ENCODE measurements at regions not wholly inside any gene's neighbourhood (a gene's known extent, or its start where the extent isn't known, plus 50 kb on each side); places are given as distances from the start of the nearest gene placed in this dataset.

DNA sequence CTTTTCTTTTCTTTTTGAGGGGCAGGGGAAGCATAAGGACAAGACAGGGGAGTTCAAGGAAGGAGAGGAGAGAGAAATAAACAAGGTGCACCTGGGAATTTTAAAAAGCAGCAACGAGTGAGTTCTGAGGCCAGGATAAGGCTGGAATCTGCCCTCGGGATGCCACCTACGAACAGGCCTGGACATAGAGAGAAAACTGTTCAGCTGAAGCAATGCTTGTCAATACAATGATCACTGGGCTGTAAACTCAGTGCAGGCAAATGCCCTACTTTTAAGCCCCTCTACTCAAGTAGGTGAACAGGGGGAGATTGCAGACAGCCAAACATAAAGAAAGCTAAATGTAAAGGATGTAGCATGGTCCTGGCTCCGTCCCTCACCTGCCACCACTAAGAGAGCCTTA, 330.5 kb downstream of the ETAA1 start:
- H3K9ac ChIP-seq (ENCODE audit: low read length) = no peak overlapping the region
- H3K4me3 ChIP-seq (ENCODE audit: low read length) = no peak overlapping the region
- no peaks in the 10 kb centered on the region for H3K9me2 ChIP-seq (ENCODE audit: insufficient read depth, low read length)
- no peaks in the 10 kb centered on the region for H4K20me1 ChIP-seq (ENCODE audit: insufficient read depth)
- H3K36me3 ChIP-seq (ENCODE audit: insufficient read depth, low read length) = no peaks in the 10 kb centered on the region
- H3K27ac ChIP-seq (ENCODE audit: low read length) = no peak overlapping the region
- no peaks in the 10 kb centered on the region for H3K79me2 ChIP-seq (replicated peaks; ENCODE audit: insufficient read depth, low read length)
- H3K27me3 ChIP-seq (ENCODE audit: insufficient read depth, low read depth, low read length) = no peaks in the 10 kb centered on the region
- no peaks in the 10 kb centered on the region for H3F3A ChIP-seq (ENCODE audit: insufficient read depth, low read length, poor library complexity, severe bottlenecking)
- TF ChIP-seq, protein P1, sequence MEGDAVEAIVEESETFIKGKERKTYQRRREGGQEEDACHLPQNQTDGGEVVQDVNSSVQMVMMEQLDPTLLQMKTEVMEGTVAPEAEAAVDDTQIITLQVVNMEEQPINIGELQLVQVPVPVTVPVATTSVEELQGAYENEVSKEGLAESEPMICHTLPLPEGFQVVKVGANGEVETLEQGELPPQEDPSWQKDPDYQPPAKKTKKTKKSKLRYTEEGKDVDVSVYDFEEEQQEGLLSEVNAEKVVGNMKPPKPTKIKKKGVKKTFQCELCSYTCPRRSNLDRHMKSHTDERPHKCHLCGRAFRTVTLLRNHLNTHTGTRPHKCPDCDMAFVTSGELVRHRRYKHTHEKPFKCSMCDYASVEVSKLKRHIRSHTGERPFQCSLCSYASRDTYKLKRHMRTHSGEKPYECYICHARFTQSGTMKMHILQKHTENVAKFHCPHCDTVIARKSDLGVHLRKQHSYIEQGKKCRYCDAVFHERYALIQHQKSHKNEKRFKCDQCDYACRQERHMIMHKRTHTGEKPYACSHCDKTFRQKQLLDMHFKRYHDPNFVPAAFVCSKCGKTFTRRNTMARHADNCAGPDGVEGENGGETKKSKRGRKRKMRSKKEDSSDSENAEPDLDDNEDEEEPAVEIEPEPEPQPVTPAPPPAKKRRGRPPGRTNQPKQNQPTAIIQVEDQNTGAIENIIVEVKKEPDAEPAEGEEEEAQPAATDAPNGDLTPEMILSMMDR (IDR thresholded peaks at IDR 0.05; ENCODE audit: poor library complexity, severe bottlenecking) = no peak
- TF ChIP-seq EP300 (conservative IDR thresholded peaks at IDR 0.05; ENCODE audit: poor library complexity, severe bottlenecking) (no peak), RAD21 (conservative IDR thresholded peaks at IDR 0.05) (no peak), EZH2 (IDR thresholded peaks at IDR 0.05; ENCODE audit: borderline replicate concordance, insufficient read depth, low read length, poor library complexity, severe bottlenecking) (no peak), POLR2AphosphoS5 (IDR thresholded peaks at IDR 0.05) (no peak), MXI1 (conservative IDR thresholded peaks at IDR 0.05; ENCODE audit: poor library complexity, severe bottlenecking) (no peak), TAF1 (IDR thresholded peaks at IDR 0.05; ENCODE audit: low read depth) (no peak), SMC3 (conservative IDR thresholded peaks at IDR 0.05; ENCODE audit: poor library complexity) (no peak)
- TF ChIP-seq, protein P2, sequence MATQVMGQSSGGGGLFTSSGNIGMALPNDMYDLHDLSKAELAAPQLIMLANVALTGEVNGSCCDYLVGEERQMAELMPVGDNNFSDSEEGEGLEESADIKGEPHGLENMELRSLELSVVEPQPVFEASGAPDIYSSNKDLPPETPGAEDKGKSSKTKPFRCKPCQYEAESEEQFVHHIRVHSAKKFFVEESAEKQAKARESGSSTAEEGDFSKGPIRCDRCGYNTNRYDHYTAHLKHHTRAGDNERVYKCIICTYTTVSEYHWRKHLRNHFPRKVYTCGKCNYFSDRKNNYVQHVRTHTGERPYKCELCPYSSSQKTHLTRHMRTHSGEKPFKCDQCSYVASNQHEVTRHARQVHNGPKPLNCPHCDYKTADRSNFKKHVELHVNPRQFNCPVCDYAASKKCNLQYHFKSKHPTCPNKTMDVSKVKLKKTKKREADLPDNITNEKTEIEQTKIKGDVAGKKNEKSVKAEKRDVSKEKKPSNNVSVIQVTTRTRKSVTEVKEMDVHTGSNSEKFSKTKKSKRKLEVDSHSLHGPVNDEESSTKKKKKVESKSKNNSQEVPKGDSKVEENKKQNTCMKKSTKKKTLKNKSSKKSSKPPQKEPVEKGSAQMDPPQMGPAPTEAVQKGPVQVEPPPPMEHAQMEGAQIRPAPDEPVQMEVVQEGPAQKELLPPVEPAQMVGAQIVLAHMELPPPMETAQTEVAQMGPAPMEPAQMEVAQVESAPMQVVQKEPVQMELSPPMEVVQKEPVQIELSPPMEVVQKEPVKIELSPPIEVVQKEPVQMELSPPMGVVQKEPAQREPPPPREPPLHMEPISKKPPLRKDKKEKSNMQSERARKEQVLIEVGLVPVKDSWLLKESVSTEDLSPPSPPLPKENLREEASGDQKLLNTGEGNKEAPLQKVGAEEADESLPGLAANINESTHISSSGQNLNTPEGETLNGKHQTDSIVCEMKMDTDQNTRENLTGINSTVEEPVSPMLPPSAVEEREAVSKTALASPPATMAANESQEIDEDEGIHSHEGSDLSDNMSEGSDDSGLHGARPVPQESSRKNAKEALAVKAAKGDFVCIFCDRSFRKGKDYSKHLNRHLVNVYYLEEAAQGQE (IDR thresholded peaks at IDR 0.05; ENCODE audit: borderline replicate concordance) = no peak
- no peak overlapping the region for H3K4me2 ChIP-seq (ENCODE audit: low read length)
- H3K9me3 ChIP-seq (ENCODE audit: low read length) = no peaks in the 10 kb centered on the region
- no peak overlapping the region for H2AFZ ChIP-seq (ENCODE audit: low read depth, low read length)

DNA sequence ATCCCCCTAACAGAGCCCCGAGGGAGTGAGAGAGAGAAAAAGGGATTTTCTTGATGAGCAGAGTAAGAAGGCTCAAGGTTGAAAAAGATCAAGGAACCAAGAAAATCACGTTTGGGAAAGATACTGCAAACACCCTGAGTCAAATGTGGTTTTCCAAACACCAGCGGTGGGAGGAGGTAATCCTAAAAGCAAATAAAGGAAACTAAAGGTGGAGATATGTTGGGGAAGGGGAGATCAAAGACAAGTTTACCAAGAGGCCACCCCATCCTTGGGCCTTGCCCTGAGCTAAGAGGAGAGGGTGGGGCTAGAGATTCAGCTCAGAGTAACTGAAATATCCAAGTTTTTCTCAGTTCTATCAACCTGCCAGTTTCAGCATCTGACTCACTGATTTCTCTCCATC, 332.3 kb downstream of the ETAA1 start:
- Histone ChIP-seq H3K4me2 (ENCODE audit: low read length) (no peak overlapping the region), H3K79me2 (replicated peaks; ENCODE audit: insufficient read depth, low read length) (no peaks in the 10 kb centered on the region), H4K20me1 (ENCODE audit: insufficient read depth) (no peaks in the 10 kb centered on the region), H3K9me3 (ENCODE audit: low read length) (no peaks in the 10 kb centered on the region), H3F3A (ENCODE audit: insufficient read depth, low read length, poor library complexity, severe bottlenecking) (no peaks in the 10 kb centered on the region), H3K9ac (ENCODE audit: low read length) (no peak overlapping the region), H2AFZ (ENCODE audit: low read depth, low read length) (no peak overlapping the region), H3K27me3 (ENCODE audit: insufficient read depth, low read depth, low read length) (no peaks in the 10 kb centered on the region), H3K27ac (ENCODE audit: low read length) (no peak overlapping the region), H3K9me2 (ENCODE audit: insufficient read depth, low read length) (no peaks in the 10 kb centered on the region), H3K4me3 (ENCODE audit: low read length) (no peak overlapping the region), H3K36me3 (ENCODE audit: insufficient read depth, low read length) (no peaks in the 10 kb centered on the region)
- TF ChIP-seq TAF1 (IDR thresholded peaks at IDR 0.05; ENCODE audit: low read depth) = no peak
- TF ChIP-seq SMC3 (conservative IDR thresholded peaks at IDR 0.05; ENCODE audit: poor library complexity) = no peak
- no peak for TF ChIP-seq MXI1 (conservative IDR thresholded peaks at IDR 0.05; ENCODE audit: poor library complexity, severe bottlenecking)
- no peak for TF ChIP-seq EZH2 (IDR thresholded peaks at IDR 0.05; ENCODE audit: borderline replicate concordance, insufficient read depth, low read length, poor library complexity, severe bottlenecking)
- TF ChIP-seq, protein P1 (IDR thresholded peaks at IDR 0.05; ENCODE audit: poor library complexity, severe bottlenecking) = no peak
- TF ChIP-seq POLR2AphosphoS5 (IDR thresholded peaks at IDR 0.05) = no peak
- TF ChIP-seq, protein P2 (IDR thresholded peaks at IDR 0.05; ENCODE audit: borderline replicate concordance) = no peak
- TF ChIP-seq EP300 (conservative IDR thresholded peaks at IDR 0.05; ENCODE audit: poor library complexity, severe bottlenecking) = no peak
- TF ChIP-seq RAD21 (conservative IDR thresholded peaks at IDR 0.05) = no peak

Measured in neural cell (in vitro differentiated cells).